ENCODE measurements at regions not wholly inside any gene's neighbourhood (a gene's known extent, or its start where the extent isn't known, plus 50 kb on each side); places are given as distances from the start of the nearest gene placed in this dataset.

DNA sequence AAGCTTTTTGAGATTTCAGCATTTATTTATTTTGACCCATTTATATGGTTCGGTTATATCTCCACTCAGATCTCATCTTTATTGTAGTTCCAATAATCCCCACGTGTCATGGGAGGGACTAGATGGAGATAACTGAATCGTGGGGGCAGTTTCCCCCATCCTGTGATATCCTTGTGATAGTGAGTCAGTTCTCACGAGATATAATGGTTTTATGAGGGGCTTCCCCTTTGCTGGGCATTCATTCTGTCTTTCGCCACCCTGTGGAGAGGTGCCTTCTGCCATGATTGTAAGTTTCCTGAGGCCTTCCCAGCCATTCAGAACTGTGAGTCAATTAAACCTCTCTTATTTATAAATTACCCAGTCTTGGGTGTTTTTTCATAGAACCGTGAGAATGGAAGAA lies 96.5 kb upstream of the PCSK1 start:
- ChIA-PET POLR2A (ENCODE audit: partially characterized antibody) (no interaction called here), CTCF (ENCODE audit: partially characterized antibody) (interaction anchor here (0.7 kb wide), 1 partner anchor 24 kb away, joined by 4 read pairs; no protein-coding TSS in a partner anchor)
- Histone ChIP-seq H2AFZ (ENCODE audit: low read length) (no peak overlapping the region), H3K9me3 (ENCODE audit: insufficient read depth in 2 of 2, low read depth in 1 of 2, low read length in 1 of 2) (no peaks in the 10 kb centered on the region), H3K79me1 (ENCODE audit: low read depth, low read length) (no peaks in the 10 kb centered on the region), H3K23ac (ENCODE audit: insufficient read length) (no peak overlapping the region), H3K23me2 (ENCODE audit: low read depth, low read length) (no peaks in the 10 kb centered on the region), H4K5ac (ENCODE audit: insufficient read length, low read depth, low read length) (no peak overlapping the region), H3K4me3 (ENCODE audit: extremely low read depth in 1 of 4, insufficient read depth in 2 of 4, low read depth in 3 of 4, low read length in 4 of 4) (no peak overlapping the region), H3K14ac (ENCODE audit: insufficient read length) (no peak overlapping the region), H3K27ac (ENCODE audit: low read depth, low read length) (no peak overlapping the region), H2BK20ac (ENCODE audit: low read length) (no peak overlapping the region), H3K4ac (replicated peaks; ENCODE audit: insufficient read length, low read depth, low read length) (no peak overlapping the region), H3K36me3 (ENCODE audit: control insufficient read depth in 2 of 4, insufficient read depth in 4 of 4, low read length in 3 of 4) (no peaks in the 10 kb centered on the region), H2BK120ac (replicated peaks; ENCODE audit: low read depth, low read length) (no peak overlapping the region), H3K4me1 (replicated peaks in 1 of 4; ENCODE audit: control insufficient read depth in 3 of 4, insufficient read depth in 4 of 4, low read length in 3 of 4) (no peaks in the 10 kb centered on the region), H2AK5ac (ENCODE audit: low read depth, low read length) (no peak overlapping the region), H4K20me1 (replicated peaks in 1 of 2; ENCODE audit: control insufficient read depth in 1 of 2, insufficient read depth in 2 of 2, low read length in 2 of 2) (no peaks in the 10 kb centered on the region), H3K4me2 (ENCODE audit: insufficient read depth in 1 of 2, low read depth in 2 of 2, low read length in 2 of 2) (no peak overlapping the region), H2BK5ac (ENCODE audit: low read depth, low read length) (no peak overlapping the region), H4K91ac (replicated peaks; ENCODE audit: insufficient read length, low read length) (no peak overlapping the region), H3K27me3 (replicated peaks in 1 of 4; ENCODE audit: control insufficient read depth in 3 of 4, extremely low read depth in 1 of 4, insufficient read depth in 3 of 4, low read length in 3 of 4) (no peaks in the 10 kb centered on the region), H3K79me2 (ENCODE audit: control insufficient read depth in 1 of 2, insufficient read depth in 2 of 2, low read length in 2 of 2) (no peaks in the 10 kb centered on the region), H3K18ac (ENCODE audit: extremely low read depth, low read length) (no peak overlapping the region), H3K56ac (replicated peaks; ENCODE audit: insufficient read length, low read depth, low read length) (no peak overlapping the region), H2BK15ac (ENCODE audit: low read length) (no peak overlapping the region), H4K8ac (ENCODE audit: extremely low read depth, insufficient read depth, low read length) (no peak overlapping the region), H2BK12ac (ENCODE audit: low read depth, low read length) (no peak overlapping the region), H3K9ac (replicated peaks in 1 of 4; ENCODE audit: extremely low read depth in 1 of 4, low read depth in 3 of 4, low read length in 3 of 4) (no peak overlapping the region)
- 79% methylated on average over 6 of the region's 6 CpGs; no CpG with 5 or more reads in 1 of the 2 experiments for WGBS, 2 experiments (ENCODE audit: extremely low coverage in 1 of 2, insufficient coverage in 1 of 2, insufficient read length in 1 of 2, insufficient replicate concordance in 2 of 2, low coverage in 1 of 2, low lambda C conversion rate in 2 of 2, missing lambda C conversion rate in 1 of 2)
- no peak for FAIRE-seq
- DNase-seq (ENCODE audit: low read depth in 1 of 2, low spot score in 2 of 2): no peak
- TF ChIP-seq SIRT6 (IDR thresholded peaks at IDR 0.05; ENCODE audit: low read length): no peak
- TF ChIP-seq RXRA (IDR thresholded peaks at IDR 0.05; ENCODE audit: insufficient read depth, low read depth, low read length): no peak
- TF ChIP-seq, protein P1, sequence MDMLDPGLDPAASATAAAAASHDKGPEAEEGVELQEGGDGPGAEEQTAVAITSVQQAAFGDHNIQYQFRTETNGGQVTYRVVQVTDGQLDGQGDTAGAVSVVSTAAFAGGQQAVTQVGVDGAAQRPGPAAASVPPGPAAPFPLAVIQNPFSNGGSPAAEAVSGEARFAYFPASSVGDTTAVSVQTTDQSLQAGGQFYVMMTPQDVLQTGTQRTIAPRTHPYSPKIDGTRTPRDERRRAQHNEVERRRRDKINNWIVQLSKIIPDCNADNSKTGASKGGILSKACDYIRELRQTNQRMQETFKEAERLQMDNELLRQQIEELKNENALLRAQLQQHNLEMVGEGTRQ (IDR thresholded peaks at IDR 0.05; ENCODE audit: low read length): no peak
- no peak for TF ChIP-seq BACH1 (IDR thresholded peaks at IDR 0.05; ENCODE audit: low read length)
- TF ChIP-seq TAF7 (optimal IDR thresholded peaks at IDR 0.05; ENCODE audit: borderline replicate concordance, low read depth, low read length): no peak
- no peak for TF ChIP-seq POU5F1 (IDR thresholded peaks at IDR 0.05; ENCODE audit: low read depth, low read length)
- TF ChIP-seq NANOG (IDR thresholded peaks at IDR 0.05; ENCODE audit: insufficient read depth, low read depth, low read length, poor library complexity, severe bottlenecking): no peak
- TF ChIP-seq BRCA1 (IDR thresholded peaks at IDR 0.05; ENCODE audit: low read depth, low read length): no peak
- TF ChIP-seq JUN (IDR thresholded peaks at IDR 0.05; ENCODE audit: low read depth, low read length): no peak
- no peak for TF ChIP-seq CHD2 (IDR thresholded peaks at IDR 0.05; ENCODE audit: low read length)
- no peak for TF ChIP-seq EP300 (IDR thresholded peaks at IDR 0.05; ENCODE audit: borderline replicate concordance in 1 of 2, low read depth in 2 of 2, low read length in 2 of 2)
- no peak for TF ChIP-seq SAP30 (IDR thresholded peaks at IDR 0.05; ENCODE audit: insufficient read depth, insufficient replicate concordance, low read length)
- TF ChIP-seq HDAC2 (IDR thresholded peaks at IDR 0.05; ENCODE audit: borderline replicate concordance in 1 of 2, low read depth in 2 of 2, low read length in 2 of 2): no peak
- TF ChIP-seq RBBP5 (IDR thresholded peaks at IDR 0.05; ENCODE audit: borderline replicate concordance, low read depth, low read length): no peak

Data from H1 (cell line).